ENCODE measurements at regions not wholly inside any gene's neighbourhood (a gene's known extent, or its start where the extent isn't known, plus 50 kb on each side); places are given as distances from the start of the nearest gene placed in this dataset.

DNA sequence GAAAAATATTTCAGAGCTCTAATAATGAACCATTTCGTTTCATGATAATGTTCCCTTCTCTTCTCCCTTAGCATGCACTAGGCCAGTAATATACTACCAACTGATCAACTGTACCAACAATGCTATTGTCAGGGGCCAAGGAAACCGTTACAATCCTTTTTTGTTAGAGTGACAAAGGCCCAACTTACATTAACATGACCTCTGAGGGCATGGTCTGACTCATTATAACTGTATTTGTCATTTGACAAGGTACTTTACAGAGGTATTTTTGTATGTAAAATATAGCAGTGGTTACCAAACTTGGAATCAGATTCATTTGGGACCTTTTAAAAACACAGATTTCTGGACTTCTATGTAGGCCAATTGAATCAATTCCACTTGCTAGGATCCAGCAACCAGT is 102.6 kb upstream of the RRP15 start:
- TF ChIP-seq, protein P1, sequence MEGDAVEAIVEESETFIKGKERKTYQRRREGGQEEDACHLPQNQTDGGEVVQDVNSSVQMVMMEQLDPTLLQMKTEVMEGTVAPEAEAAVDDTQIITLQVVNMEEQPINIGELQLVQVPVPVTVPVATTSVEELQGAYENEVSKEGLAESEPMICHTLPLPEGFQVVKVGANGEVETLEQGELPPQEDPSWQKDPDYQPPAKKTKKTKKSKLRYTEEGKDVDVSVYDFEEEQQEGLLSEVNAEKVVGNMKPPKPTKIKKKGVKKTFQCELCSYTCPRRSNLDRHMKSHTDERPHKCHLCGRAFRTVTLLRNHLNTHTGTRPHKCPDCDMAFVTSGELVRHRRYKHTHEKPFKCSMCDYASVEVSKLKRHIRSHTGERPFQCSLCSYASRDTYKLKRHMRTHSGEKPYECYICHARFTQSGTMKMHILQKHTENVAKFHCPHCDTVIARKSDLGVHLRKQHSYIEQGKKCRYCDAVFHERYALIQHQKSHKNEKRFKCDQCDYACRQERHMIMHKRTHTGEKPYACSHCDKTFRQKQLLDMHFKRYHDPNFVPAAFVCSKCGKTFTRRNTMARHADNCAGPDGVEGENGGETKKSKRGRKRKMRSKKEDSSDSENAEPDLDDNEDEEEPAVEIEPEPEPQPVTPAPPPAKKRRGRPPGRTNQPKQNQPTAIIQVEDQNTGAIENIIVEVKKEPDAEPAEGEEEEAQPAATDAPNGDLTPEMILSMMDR (IDR thresholded peaks at IDR 0.05; ENCODE audit: low read depth, low read length, missing input control): no peak
- TF ChIP-seq, protein P2, sequence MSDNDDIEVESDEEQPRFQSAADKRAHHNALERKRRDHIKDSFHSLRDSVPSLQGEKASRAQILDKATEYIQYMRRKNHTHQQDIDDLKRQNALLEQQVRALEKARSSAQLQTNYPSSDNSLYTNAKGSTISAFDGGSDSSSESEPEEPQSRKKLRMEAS (IDR thresholded peaks at IDR 0.05): no peak
- TF ChIP-seq YY1 (IDR thresholded peaks at IDR 0.05): no peak
- no peak for TF ChIP-seq TAF1 (conservative IDR thresholded peaks at IDR 0.05)
- no peak for TF ChIP-seq HNF4A (conservative IDR thresholded peaks at IDR 0.05)
- TF ChIP-seq FOXA2 (IDR thresholded peaks at IDR 0.05): no peak
- TF ChIP-seq, protein P3, sequence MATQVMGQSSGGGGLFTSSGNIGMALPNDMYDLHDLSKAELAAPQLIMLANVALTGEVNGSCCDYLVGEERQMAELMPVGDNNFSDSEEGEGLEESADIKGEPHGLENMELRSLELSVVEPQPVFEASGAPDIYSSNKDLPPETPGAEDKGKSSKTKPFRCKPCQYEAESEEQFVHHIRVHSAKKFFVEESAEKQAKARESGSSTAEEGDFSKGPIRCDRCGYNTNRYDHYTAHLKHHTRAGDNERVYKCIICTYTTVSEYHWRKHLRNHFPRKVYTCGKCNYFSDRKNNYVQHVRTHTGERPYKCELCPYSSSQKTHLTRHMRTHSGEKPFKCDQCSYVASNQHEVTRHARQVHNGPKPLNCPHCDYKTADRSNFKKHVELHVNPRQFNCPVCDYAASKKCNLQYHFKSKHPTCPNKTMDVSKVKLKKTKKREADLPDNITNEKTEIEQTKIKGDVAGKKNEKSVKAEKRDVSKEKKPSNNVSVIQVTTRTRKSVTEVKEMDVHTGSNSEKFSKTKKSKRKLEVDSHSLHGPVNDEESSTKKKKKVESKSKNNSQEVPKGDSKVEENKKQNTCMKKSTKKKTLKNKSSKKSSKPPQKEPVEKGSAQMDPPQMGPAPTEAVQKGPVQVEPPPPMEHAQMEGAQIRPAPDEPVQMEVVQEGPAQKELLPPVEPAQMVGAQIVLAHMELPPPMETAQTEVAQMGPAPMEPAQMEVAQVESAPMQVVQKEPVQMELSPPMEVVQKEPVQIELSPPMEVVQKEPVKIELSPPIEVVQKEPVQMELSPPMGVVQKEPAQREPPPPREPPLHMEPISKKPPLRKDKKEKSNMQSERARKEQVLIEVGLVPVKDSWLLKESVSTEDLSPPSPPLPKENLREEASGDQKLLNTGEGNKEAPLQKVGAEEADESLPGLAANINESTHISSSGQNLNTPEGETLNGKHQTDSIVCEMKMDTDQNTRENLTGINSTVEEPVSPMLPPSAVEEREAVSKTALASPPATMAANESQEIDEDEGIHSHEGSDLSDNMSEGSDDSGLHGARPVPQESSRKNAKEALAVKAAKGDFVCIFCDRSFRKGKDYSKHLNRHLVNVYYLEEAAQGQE (IDR thresholded peaks at IDR 0.05): no peak

Measured in liver (tissue), 3 donors.